ENCODE measurements at regions not wholly inside any gene's neighbourhood (a gene's known extent, or its start where the extent isn't known, plus 50 kb on each side); places are given as distances from the start of the nearest gene placed in this dataset.

GRCh38 chr12:126316411-126316810 is 1251.2 kb downstream of the AACS start:
- no peak for TF ChIP-seq POLR2A (IDR thresholded peaks at IDR 0.05; ENCODE audit: low read depth, low read length)
- DNase-seq (ENCODE audit: insufficient read length, low spot score) (no peak), FAIRE-seq (no peak)

DNA sequence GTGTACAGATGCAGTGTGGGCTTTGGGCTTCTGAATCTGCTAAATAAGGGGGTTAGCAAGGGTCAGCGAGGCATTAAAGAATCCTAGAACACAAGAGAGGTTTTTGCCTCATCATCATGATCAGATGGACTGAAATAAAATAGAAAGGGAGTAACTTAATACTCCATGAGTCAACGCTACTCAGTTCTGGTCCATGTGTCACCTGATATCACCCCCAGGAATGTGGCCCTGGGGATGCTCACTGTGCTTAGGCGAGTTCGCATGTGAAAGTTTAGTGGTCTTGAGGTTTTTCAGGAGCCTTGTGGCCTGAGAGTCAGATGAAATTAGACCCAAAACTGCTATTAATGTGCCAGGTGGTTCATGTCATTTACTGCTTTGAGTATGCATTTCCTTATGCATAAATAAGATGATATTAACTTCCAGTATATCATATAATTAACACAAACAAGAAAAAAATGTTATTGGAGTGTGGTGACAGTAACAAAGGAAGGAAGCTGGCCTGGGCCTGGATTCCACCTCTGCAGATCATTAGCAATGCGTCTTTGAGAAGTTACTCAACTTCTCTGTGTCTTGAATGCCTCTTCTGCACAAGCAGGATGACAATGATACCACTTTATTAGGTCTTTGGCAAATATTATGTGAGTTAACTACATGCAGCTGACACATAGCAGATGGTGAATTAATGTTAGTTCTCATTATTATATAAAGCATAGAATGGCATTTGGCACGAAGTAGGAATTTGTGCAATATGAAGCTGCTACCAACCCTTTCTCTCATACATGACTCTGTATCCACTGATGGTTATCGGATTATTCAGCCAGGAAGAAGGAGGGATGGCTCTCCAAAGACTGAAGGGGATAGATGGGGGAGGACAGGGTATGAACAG is 1272.6 kb downstream of the AACS start:
- no peak for FAIRE-seq
- DNase-seq (ENCODE audit: insufficient read length, low spot score) = peak; percentile 11
- no peak for TF ChIP-seq POLR2A (IDR thresholded peaks at IDR 0.05; ENCODE audit: low read depth, low read length)

DNA sequence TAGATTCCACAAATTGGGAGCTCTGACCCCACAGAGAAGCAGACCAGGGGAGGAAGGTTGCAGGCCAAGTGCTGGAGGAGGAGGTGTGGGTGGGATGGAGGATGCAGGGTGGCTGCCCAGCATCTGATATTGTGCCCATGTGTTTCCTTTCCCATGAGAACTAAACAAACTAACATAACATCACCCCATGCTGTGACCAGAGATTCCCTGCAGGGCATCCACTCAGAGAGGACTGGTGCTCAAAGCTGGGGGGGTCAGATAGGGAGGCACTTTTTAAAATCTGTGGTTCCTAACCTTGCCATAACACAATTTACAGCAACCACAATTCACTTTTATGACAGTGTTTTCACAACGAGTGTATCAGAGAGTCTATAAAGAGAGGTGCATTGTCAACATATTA is 1277.6 kb downstream of the AACS start:
- TF ChIP-seq POLR2A (IDR thresholded peaks at IDR 0.05; ENCODE audit: low read depth, low read length) = no peak
- no peak for FAIRE-seq
- no peak for DNase-seq (ENCODE audit: insufficient read length, low spot score)

DNA sequence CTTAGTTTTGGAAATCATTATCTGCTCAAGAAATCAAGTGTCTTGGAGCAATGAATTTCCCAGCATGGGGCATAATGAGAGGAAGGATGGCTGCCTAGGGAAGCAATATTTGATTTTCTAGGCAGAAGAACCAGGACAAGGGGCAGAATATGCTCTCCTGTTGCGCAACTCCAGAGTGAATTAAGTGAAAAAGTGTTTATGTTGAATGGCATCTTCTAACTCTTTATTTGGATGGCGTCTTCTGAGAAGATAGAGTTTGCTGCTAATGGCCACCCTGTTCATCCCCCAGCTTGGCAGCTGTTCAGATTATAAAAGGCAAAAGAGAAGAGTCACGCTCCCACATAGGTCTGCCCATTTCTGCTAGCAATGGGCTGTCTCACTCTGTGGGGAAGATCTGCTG is 1278.1 kb downstream of the AACS start:
- TF ChIP-seq POLR2A (IDR thresholded peaks at IDR 0.05; ENCODE audit: low read depth, low read length) = no peak
- DNase-seq (ENCODE audit: insufficient read length, low spot score) (no peak), FAIRE-seq (no peak)

GRCh38 chr12:126346087-126346486 is 1280.9 kb downstream of the AACS start:
- DNase-seq (ENCODE audit: insufficient read length, low spot score) (no peak), FAIRE-seq (no peak)
- no peak for TF ChIP-seq POLR2A (IDR thresholded peaks at IDR 0.05; ENCODE audit: low read depth, low read length)

- TF ChIP-seq POLR2A (IDR thresholded peaks at IDR 0.05; ENCODE audit: low read depth, low read length) = no peak
- no peak for FAIRE-seq
- DNase-seq (ENCODE audit: insufficient read length, low spot score) = no peak
Observed at GRCh38 chr12:126347421-126347820, 1282.2 kb downstream of the AACS start.

DNA sequence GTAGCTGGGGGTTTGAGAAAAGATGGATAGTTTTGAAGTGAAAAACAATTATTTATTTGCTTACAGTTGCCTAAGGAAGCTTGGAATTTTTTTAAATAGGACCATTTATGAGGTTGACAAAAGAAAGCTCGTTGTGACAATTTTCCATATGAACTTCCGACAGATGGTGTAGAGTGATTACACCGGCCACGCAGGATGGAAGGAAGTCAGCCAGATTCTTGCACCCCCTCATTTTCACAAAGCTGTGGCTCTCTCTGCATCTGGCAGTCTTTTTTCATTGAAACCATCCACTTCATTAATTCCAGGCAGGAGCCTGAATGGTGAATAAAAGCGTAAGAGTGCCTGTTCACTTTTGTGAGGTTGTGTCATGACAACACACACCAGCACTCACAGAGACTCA is 1284.1 kb downstream of the AACS start:
- FAIRE-seq = no peak
- no peak for TF ChIP-seq POLR2A (IDR thresholded peaks at IDR 0.05; ENCODE audit: low read depth, low read length)
- no peak for DNase-seq (ENCODE audit: insufficient read length, low spot score)

DNA sequence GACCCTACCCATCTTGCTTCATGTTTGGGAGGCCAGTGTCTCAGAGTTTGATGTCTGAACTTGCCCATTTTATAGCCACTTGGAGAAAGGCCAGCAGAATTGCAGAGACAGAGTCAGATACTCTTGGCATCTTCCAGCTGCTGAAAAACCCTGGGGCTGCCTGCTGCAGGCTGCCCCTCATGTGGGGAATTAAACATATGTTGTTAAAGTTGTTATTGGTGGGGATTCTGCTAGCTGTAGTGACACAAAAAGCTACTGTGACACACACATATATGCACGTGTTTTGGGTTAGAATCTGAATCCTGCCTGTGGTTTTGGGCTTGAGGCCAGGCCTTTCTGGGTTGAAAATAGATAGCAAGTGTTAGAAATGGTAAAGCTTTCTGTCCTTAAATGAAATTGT is 1288.4 kb downstream of the AACS start:
- FAIRE-seq (no peak), DNase-seq (ENCODE audit: insufficient read length, low spot score) (no peak)
- TF ChIP-seq POLR2A (IDR thresholded peaks at IDR 0.05; ENCODE audit: low read depth, low read length) = no peak

DNA sequence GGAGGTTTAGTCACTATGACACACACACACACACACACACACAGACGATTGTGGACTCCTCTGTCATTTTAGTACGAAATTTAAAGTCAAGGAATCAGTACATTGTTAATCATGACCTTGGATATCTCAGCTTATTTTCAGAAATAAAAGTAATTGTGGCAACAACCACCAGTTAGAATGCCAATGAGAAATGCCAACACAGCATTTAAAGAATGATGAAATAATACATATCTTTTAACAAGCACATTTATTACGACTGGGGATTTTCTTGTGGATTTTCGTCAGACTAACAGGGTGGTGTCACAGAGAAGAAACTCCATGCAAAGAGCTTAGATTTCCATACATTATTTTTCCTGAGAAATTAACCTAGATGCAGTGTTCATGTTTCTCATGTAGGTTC is 1289.4 kb downstream of the AACS start:
- no peak for DNase-seq (ENCODE audit: insufficient read length, low spot score)
- no peak for FAIRE-seq
- no peak for TF ChIP-seq POLR2A (IDR thresholded peaks at IDR 0.05; ENCODE audit: low read depth, low read length)

- FAIRE-seq (no peak), DNase-seq (ENCODE audit: insufficient read length, low spot score) (no peak)
- TF ChIP-seq POLR2A (IDR thresholded peaks at IDR 0.05; ENCODE audit: low read depth, low read length) = no peak
Observed at GRCh38 chr12:126355346-126355745, 1290.1 kb downstream of the AACS start.

DNA sequence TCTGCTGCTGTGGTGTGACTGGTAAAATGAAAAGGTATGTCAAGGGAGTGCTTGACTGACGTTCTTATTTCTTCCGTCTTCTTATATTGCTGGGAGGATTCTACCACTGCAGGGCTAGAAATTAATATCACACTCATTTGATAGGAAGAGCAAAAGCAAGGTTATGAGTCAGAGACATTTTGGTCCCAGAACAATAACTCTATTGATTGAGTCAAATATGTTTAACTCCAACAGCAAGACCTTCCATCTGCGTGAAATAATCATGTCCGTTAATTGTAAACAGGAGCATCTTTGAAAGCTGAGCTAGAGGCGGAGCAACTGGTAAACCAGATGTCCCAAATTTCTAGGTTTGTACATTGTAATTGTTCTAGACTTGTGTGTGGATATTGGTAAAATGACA is 1293.6 kb downstream of the AACS start:
- FAIRE-seq (no peak), DNase-seq (ENCODE audit: insufficient read length, low spot score) (no peak)

DNA sequence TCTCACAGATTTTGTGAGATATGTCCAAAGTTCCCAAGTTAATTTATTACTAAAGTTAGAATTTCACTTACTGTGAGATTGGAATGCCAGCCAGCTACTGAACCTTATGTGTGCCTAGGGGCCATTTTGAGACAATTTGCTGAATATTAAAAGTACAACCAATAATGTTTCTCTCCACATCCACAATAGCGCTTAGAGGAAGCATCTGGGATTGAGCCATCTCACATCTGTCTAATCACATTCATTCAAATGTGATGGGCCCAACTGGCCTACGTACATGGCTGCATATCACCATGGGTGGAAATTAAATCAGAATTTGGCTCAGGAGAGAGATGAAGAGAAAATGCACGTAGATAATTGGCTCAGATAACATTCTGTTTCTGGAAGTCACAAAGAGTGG is 1294.0 kb downstream of the AACS start:
- no peak for TF ChIP-seq POLR2A (IDR thresholded peaks at IDR 0.05; ENCODE audit: low read depth, low read length)
- DNase-seq (ENCODE audit: insufficient read length, low spot score) = no peak
- no peak for FAIRE-seq

More for the DNA sequence above, 1293.6 kb downstream of the AACS start:
- TF ChIP-seq POLR2A (IDR thresholded peaks at IDR 0.05; ENCODE audit: low read depth, low read length) = no peak

DNA sequence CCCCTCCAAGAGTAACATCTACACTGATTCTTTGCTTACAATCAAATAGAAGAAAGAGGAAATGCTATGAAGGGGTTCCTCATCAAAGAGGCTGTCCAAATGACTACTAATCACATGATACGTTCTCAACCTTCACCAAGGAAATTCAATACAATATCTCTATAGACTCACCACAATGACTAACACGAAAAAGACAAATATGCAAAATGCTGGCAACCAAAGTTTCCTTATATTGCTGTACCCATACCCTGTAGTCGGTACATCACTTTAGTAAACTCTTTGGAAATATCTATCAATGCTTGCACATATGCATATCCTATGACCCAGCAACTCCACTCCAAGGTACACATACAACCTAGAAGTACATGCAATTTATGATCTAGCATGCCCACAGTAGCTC is 1296.6 kb downstream of the AACS start:
- TF ChIP-seq POLR2A (IDR thresholded peaks at IDR 0.05; ENCODE audit: low read depth, low read length) = no peak
- DNase-seq (ENCODE audit: insufficient read length, low spot score) (no peak), FAIRE-seq (no peak)

DNA sequence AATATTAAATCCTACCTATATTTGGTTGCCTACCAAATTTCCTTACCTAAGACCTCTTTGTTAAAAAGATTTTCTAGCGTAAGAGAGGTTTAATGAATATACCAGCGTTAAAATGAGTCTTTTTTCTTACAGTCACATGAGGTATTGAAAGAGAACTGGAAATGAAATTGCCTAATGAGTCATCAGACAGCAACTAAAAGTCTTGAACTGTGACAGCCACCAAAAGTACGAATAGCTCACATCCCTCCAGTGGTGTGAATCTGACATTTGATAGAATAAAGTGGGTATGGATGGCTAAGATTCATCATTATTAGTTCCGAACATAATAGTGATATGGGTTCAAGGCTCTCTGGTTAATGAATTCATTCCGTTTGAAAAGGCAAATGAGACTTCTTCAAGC is 1297.3 kb downstream of the AACS start:
- DNase-seq (ENCODE audit: insufficient read length, low spot score) (no peak), FAIRE-seq (peak; percentile 15)
- TF ChIP-seq POLR2A (IDR thresholded peaks at IDR 0.05; ENCODE audit: low read depth, low read length) = no peak

DNA sequence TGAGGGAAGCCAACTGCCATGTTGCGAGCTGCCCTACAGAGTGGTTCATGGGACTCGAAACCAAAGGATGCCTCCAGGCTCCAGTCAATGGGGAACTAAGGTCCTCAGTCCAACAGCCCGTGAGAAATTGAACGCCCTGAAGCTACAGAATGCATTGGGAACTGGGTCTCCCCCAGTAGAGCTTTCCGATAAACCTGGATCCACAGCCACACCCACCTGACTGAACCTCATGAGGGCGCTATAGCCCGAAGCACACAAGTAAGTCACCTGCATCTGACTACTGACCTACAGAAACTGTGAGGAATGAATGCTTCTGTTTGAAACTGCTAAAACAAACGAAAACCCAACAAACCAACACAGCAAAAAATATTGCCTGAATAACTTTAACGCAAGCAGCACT is 1297.7 kb downstream of the AACS start:
- DNase-seq (ENCODE audit: insufficient read length, low spot score) (no peak), FAIRE-seq (peak; percentile 58)
- no peak for TF ChIP-seq POLR2A (IDR thresholded peaks at IDR 0.05; ENCODE audit: low read depth, low read length)

Measured in H54 (cell line).